SW480 (cell line): ENCODE measurements at regions not wholly inside any gene's neighbourhood (a gene's known extent, or its start where the extent isn't known, plus 50 kb on each side); places are given as distances from the start of the nearest gene placed in this dataset.

Experiments
- DNase-seq: peaks from one replicate; pipeline ENCODE4 v3.0.0-alpha.2; 2016; ENCODE audit warnings: low spot score

DNA sequence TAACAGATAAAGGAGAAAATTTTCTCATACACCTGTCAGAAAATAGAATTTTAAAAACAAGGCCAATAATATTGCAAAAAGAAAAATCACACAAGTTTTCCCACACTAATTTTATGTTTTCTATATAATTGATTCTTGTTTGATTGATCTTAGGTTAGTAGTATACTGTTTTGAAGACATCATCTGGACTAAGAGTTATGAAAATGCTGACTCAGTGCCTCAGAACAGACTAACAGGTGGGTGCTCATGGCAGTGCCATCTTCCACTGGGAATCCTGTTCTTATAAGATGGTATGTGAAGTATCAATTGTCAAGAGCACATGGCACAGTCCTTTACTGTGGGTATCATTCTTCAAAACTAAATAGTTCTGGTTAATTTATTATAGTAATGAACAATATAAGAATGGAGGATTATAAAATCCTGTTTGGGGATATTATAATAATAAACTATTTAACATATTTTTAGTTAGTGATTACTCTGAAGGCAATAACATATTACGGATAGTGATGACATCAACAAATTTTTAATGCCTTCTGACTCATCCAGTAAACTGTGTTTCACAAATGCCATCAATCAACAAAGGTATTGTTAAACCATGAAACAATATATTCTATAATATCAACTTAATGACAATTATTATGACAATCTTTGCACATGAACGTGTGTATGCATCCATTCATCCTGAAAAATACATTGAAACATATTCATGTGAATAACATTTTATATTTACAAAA is 384.6 kb upstream of the KHDRBS2 start:
- DNase-seq, result no peak

- DNase-seq, result no peak
Observed at GRCh38 chr6:62669831-62670230, 383.8 kb upstream of the KHDRBS2 start.

GRCh38 chr6:62652692-62653328 is 366.8 kb upstream of the KHDRBS2 start:
- no peak for DNase-seq

DNA sequence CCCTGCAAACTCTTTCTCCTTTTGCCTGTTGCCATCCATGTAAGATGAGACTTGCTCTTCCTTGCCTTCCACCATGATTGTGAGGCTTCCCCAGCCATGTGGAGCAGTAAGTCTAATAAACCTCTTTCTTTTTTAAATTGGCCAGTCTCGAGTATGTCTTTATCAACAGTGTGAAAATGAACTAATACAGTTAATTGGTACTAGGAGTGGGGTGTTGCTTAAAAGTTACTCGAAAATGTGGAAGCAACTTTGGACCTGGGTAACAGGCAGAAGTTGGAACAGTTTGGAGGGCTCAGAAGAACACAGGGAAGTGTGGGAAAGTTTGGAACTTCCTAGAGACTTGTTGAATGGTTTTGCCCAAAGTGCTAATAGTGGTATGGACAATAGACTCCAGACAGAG is 359.2 kb upstream of the KHDRBS2 start:
- DNase-seq, result no peak

DNA sequence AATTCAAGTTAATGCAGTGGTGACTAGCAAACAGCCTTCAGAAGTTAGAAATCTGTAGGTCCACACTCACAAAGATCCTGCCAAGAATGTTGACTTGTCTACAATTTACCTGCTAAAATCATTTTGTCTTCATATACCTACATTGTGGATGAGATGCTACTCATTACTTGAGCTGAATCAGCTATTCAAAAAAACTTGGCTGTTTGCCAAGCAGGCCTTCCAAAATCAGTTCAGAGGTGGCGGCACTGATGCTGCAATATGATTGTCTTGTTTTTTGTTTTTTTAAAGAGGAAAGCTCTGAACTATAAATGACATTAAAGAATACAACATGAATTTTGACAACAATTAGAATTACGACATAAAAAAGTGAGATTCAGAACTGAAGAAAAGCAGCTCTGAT is 354.7 kb upstream of the KHDRBS2 start:
- DNase-seq, result no peak

GRCh38 chr6:62626661-62627060 is 340.6 kb upstream of the KHDRBS2 start:
- no peak for DNase-seq

GRCh38 chr6:62623846-62624532 is 338.0 kb upstream of the KHDRBS2 start:
- peak; percentile 1 for DNase-seq

DNA sequence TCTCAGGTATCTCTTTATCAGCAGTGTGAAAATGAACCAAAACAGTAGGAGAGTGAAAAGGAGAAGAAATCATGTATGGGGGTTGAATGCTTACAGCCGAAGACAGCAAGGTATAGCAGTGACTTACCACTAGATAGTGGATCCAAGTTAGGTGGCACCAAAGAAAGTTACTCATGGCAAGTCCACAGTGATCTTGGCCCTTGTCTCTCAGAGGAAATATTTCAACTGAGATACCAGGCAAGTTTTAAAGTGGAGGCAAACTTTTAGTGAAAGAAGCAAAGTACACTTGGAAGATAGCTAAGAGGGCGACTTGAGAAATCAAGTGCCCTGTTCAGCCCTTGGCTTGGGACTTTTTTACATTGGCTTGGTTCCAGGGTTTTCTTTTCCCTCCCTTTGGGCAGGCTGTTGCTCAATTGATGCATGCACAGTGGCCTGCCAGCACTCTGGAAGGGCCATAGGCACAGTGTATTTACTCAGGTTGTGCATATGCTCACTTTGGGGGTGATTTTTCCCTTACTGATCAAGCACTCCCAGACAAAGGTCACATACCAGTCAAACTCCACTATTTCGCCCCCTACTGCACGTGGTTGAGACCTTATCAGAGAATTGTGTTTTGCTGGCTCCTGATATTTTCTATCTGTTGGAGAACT is 329.5 kb upstream of the KHDRBS2 start:
- DNase-seq, result no peak

- no peak for DNase-seq
Observed at GRCh38 chr6:62614442-62614841, 328.4 kb upstream of the KHDRBS2 start.

- no peak for DNase-seq
Observed at GRCh38 chr6:62613928-62614327, 327.9 kb upstream of the KHDRBS2 start.

DNA sequence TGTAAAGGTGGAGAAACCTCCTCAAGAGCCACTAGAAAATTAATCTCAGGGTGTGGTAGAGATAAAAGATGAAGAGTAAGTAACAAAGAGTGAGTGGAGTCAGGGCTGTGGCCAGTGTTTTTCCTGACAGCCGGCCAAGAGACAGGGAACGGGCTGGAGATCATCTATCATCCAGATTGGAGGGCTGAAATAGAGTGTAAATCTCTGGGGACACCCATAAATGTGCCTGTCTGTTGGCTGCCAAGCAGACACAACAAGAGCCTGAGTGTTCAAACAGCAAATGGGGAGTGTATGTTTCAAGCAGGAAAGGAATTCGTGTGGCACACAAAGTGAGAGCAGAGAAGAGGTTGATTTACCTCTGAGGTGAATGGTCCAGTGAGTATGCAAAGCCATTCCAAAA is 326.4 kb upstream of the KHDRBS2 start:
- DNase-seq, result no peak

GRCh38 chr6:62570372-62570771 is 284.3 kb upstream of the KHDRBS2 start:
- DNase-seq, result no peak

GRCh38 chr6:62541502-62541901 is 255.5 kb upstream of the KHDRBS2 start:
- DNase-seq, result no peak

DNA sequence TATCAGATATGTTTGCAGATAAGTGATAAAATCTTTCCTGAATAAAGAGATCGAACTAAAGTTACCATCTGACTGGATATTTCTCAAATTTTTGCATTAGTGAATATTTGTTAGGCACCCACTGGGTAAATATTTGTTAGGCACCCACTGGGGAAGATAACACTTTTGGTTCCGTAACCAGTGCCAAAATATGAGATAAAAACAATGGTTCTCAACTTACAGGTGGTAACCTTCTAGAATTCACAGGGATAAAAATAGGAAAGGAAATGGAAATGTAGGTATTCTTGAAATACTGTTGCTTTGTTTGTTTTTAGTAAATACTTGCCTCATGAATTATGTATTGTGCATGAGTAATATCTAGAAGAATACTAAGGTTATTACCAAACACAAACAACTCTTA is 245.0 kb upstream of the KHDRBS2 start:
- no peak for DNase-seq

DNA sequence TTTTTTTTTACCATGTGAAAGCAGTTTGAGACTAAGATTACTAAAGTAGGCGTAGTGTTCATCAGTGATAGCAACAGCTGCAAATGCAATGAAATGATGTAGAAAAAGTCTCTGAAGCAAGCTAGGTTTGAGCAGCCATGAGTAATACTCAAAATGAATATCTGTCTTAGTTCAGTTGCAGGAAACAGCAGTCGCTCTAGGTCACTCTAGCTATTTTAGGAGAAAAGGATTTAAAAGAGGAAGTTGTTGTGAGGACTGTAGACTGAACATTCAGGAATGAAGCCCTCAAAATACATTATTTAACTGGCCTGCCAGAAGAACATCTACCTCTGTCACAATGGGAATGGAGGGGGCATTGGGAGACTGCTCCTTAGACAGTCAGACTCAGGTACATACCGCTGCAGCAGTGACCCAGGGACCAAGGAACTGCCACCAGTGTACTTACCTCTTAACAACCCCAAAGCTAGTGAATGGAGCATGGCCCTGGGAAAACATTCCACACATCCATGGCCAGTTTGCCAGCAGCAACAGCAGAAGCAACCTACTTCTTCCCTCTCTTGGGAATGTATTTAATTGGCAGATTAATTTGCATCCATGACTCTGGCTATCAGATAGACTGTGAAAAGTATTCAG is 243.0 kb upstream of the KHDRBS2 start:
- DNase-seq, result no peak

- no peak for DNase-seq
Observed at GRCh38 chr6:62523630-62524029, 237.6 kb upstream of the KHDRBS2 start.

GRCh38 chr6:62519574-62519973 is 233.5 kb upstream of the KHDRBS2 start:
- DNase-seq, result no peak

GRCh38 chr6:62516291-62517141 is 230.5 kb upstream of the KHDRBS2 start:
- no peak for DNase-seq

DNA sequence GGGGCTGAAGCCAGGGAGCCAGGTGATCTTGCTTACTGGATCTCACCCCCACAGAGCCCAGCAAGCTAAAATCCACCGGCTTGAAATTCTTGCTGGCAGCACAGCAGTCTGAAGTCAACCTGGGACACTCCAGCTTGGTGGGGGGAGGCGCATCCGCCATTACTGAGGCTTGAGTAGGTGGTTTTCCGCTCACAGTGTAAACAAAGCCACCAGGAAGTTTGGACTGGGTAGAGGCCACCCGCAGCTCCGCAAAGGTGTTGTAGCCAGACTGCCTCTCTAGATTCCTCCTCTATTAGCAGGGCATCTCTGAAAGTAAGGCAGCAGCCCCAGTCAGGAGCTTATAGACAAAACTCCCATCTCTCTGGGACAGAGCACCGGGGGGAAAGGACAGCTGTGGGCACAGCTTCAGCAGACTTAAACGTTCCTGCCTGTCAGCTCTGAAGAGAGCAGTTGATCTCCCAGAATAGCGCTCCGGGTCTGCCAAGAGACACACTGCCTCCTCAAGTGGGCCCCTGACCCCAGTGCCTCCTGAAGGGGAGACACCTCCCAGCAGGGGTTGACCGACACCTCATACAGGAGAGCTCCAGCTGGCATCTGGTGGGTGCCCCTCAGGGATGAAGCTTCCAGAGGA is 206.3 kb upstream of the KHDRBS2 start:
- no peak for DNase-seq

DNA sequence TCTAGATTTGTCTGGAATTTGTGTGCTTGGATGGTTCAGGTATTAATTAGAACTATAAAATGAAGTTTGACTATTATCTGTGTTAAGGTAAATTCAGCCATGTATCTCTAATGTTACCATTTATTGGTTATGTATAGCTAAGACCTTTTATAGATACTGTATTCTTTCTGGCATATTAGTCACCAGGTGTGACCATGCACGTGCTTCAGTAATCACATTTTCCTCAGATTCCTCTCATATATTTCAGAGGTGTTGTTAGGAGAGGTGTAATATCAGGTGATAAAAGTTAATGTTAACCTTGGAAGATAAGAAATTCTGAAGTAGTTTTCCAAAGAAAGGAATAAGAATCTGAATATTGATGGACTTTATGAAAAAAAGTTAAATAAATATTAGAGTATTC is 194.5 kb upstream of the KHDRBS2 start:
- DNase-seq, result no peak

DNA sequence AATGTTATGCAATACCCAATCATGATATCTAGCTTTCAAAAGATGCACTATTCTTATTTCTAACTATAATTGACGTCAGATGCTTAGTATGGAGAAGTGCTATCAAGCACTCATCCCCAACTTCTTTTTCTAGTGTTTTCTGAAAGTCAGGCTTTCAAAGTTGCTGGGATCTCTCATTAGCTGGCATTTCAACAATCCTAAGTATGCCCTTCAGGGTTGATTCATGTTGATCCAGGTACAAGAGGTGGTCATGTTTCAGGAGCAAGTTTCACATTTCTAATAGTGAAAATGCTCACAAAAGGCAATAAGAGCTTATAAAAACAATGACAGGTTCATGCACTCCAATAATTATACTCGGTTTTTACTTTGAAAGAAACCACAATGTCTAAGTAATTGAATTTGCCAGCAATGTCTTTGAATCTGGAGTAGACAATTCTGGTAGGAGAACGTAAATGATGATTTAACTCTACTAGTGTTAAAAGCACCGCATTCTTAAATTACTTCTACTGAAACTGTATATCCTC is 193.7 kb upstream of the KHDRBS2 start:
- DNase-seq, result no peak
